ENCODE measurements at regions not wholly inside any gene's neighbourhood (a gene's known extent, or its start where the extent isn't known, plus 50 kb on each side); places are given as distances from the start of the nearest gene placed in this dataset.

DNA sequence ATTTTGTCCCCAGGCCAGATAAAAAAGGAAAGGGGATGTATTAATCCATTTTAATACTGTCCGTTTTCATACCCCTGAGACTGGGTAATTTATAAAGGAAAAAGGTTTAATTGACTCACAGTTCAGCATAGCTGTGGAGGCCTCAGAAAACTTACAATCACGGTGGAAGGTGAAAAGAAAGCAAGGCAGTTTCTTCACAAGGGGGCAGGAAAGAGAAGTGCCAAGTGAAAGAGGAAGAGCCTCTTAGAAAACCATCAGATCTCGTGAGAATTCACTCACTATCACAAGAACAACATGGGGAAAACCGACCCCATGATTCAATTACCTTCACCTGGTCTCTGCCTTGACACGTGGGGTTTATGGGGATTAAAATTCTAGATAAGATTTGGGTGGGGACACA is 152.5 kb downstream of the IBTK start:
- Histone ChIP-seq H3K4me3 (ENCODE audit: low read length) (no peak overlapping the region), H3K27me3 (ENCODE audit: control insufficient read depth, insufficient read depth, low read length) (no peaks in the 10 kb centered on the region), H3K4me1 (ENCODE audit: control insufficient read depth, insufficient read depth, low read length) (no peaks in the 10 kb centered on the region), H3K36me3 (ENCODE audit: control insufficient read depth, insufficient read depth, low read length) (no peaks in the 10 kb centered on the region), H3K9me3 (ENCODE audit: control insufficient read depth, insufficient read depth, low read length) (no peaks in the 10 kb centered on the region), H3K27ac (ENCODE audit: low read length) (no peak overlapping the region)
- no peak overlapping the region for H3K4me3 Mint-ChIP-seq
- TF ChIP-seq, protein P1, sequence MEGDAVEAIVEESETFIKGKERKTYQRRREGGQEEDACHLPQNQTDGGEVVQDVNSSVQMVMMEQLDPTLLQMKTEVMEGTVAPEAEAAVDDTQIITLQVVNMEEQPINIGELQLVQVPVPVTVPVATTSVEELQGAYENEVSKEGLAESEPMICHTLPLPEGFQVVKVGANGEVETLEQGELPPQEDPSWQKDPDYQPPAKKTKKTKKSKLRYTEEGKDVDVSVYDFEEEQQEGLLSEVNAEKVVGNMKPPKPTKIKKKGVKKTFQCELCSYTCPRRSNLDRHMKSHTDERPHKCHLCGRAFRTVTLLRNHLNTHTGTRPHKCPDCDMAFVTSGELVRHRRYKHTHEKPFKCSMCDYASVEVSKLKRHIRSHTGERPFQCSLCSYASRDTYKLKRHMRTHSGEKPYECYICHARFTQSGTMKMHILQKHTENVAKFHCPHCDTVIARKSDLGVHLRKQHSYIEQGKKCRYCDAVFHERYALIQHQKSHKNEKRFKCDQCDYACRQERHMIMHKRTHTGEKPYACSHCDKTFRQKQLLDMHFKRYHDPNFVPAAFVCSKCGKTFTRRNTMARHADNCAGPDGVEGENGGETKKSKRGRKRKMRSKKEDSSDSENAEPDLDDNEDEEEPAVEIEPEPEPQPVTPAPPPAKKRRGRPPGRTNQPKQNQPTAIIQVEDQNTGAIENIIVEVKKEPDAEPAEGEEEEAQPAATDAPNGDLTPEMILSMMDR (IDR thresholded peaks at IDR 0.05), result no peak
- no peak for DNase-seq
- intact Hi-C loops (cut with micrococcal nuclease), result no loop called here
- H3K27me3 Mint-ChIP-seq (ENCODE audit: low read depth in 2 of 2), result no peaks in the 10 kb centered on the region
- no peaks in the 10 kb centered on the region for H3K4me1 Mint-ChIP-seq
- H3K27ac Mint-ChIP-seq, result no peak overlapping the region
- no peaks in the 10 kb centered on the region for H3K36me3 Mint-ChIP-seq
- WGBS (ENCODE audit: insufficient coverage), result 54% methylated on average over 2 of the region's 5 CpGs
- no peak for ATAC-seq
- H3K9me3 Mint-ChIP-seq, result peaks cover 3 to 7% of the 10 kb centered on the region in 2 donors

DNA sequence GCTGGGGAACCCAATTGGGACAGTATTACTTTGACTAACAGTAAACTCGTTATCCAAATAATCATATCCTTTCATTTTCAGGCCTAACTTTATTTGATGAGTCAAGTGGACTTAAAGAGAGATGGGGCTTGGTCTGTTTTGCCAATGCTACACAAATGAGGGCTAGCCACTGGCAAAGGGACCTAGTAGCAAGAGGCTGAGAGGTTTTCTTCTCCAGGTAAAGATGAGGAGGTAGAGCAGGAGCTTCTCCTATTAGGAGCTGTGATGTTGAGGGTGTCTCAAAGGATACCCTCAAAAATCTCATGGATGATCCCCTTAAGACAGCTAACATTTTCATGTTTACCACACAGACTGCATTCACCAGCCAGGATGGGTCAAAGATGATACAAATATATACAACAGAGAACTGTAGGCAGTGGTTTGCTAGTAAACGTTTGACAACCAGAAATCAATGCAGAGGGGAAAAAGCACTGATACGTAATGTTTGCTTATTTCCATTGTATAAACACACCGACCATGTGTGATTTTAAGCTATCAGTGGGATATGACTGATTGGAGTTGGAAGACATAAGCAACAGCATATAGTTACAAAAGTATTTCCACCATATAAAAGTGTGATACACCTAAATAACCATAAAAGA is 153.3 kb downstream of the IBTK start:
- H3K4me1 Mint-ChIP-seq, result no peaks in the 10 kb centered on the region
- Histone ChIP-seq H3K9me3 (ENCODE audit: control insufficient read depth, insufficient read depth, low read length) (no peaks in the 10 kb centered on the region), H3K36me3 (ENCODE audit: control insufficient read depth, insufficient read depth, low read length) (no peaks in the 10 kb centered on the region), H3K4me1 (ENCODE audit: control insufficient read depth, insufficient read depth, low read length) (no peaks in the 10 kb centered on the region), H3K4me3 (ENCODE audit: low read length) (no peak overlapping the region), H3K27me3 (ENCODE audit: control insufficient read depth, insufficient read depth, low read length) (no peaks in the 10 kb centered on the region), H3K27ac (ENCODE audit: low read length) (no peak overlapping the region)
- DNase-seq (no peak), ATAC-seq (no peak)
- no peak overlapping the region for H3K4me3 Mint-ChIP-seq
- H3K27ac Mint-ChIP-seq, result no peak overlapping the region
- TF ChIP-seq, protein P1 (IDR thresholded peaks at IDR 0.05), result no peak
- no peaks in the 10 kb centered on the region for H3K36me3 Mint-ChIP-seq
- WGBS (ENCODE audit: insufficient coverage), result 96% methylated on average over 3 of the region's 4 CpGs
- H3K9me3 Mint-ChIP-seq, result peaks cover 3 to 7% of the 10 kb centered on the region in 2 donors
- H3K27me3 Mint-ChIP-seq (ENCODE audit: low read depth in 2 of 2), result no peaks in the 10 kb centered on the region
- intact Hi-C loops (cut with micrococcal nuclease), result no loop called here

DNA sequence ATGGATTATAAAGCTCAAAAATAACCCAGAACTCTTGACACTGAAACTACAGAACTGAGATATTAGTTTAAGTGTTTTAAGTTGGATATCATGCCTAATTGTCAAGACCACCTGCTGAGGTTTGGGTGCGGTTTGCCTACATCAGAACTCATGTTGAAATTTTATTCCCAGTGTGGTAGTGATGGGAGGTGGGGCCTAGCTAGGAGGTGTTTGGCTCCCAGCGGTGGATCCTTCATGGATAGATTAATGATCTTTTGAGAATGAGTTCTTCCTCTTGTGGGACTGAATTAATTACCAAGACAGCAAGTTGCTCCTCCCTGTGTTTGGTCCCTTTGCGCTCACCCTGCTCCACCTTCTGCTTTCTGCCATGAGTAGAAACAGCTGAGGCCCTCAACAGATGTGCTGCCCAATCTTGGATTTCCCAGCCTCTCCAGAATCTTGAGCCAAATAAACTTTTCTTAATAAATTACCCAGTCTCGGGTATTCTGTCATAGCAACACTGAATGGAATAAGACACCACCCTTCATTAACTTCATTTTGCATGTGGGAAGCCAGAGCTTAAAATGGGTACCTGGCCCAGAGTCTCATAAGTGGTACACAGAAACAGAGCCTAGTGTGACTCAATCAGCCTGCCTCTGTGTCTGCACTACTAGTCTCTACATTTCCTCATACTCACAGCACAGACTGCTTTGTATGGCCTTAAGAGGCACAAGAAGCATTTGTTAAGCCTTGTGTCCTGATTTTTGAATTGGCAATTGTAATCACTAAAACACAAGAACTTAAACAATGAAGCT is 158.4 kb downstream of the IBTK start:
- ATAC-seq, result no peak
- intact Hi-C loops (cut with micrococcal nuclease), result no loop called here
- DNase-seq, result no peak
- no peaks in the 10 kb centered on the region for H3K27me3 Mint-ChIP-seq (ENCODE audit: low read depth in 2 of 2)
- Histone ChIP-seq H3K4me3 (ENCODE audit: low read length) (no peak overlapping the region), H3K27me3 (ENCODE audit: control insufficient read depth, insufficient read depth, low read length) (no peaks in the 10 kb centered on the region), H3K9me3 (ENCODE audit: control insufficient read depth, insufficient read depth, low read length) (no peaks in the 10 kb centered on the region), H3K27ac (ENCODE audit: low read length) (no peak overlapping the region), H3K4me1 (ENCODE audit: control insufficient read depth, insufficient read depth, low read length) (no peaks in the 10 kb centered on the region), H3K36me3 (ENCODE audit: control insufficient read depth, insufficient read depth, low read length) (no peaks in the 10 kb centered on the region)
- no peak overlapping the region for H3K27ac Mint-ChIP-seq
- no peaks in the 10 kb centered on the region for H3K36me3 Mint-ChIP-seq
- TF ChIP-seq, protein P1 (IDR thresholded peaks at IDR 0.05), result no peak
- no peak overlapping the region for H3K4me3 Mint-ChIP-seq
- WGBS (ENCODE audit: insufficient coverage), result 90% methylated on average over 4 of the region's 4 CpGs
- peaks cover 0 to 2% of the 10 kb centered on the region in 2 donors for H3K9me3 Mint-ChIP-seq
- no peaks in the 10 kb centered on the region for H3K4me1 Mint-ChIP-seq
